A549 (cell line): ENCODE measurements at regions not wholly inside any gene's neighbourhood (a gene's known extent, or its start where the extent isn't known, plus 50 kb on each side); places are given as distances from the start of the nearest gene placed in this dataset.
"Not testable (repeated sequence)": the region's sequence is repeated elsewhere in the genome, so short reads cannot be mapped to it uniquely, and the experiment has no call there.

ENCODE experiments used
- ATAC-seq, 2 experiments: fragments of 200-7000 bp in 1 of 2; fragments of >200 bp in 1 of 2; cut with Nextera tagmentation in 1 of 2; cut with Tn5 transposase in 1 of 2; 3 replicates each; pipeline versions ENCODE4 v1.8.0 to v1.9.1; 2018 to 2020; ENCODE audit warnings: mild to moderate bottlenecking in 1 of 2, moderate library complexity in 1 of 2
- CTCF ChIA-PET: fragments of 300-600 bp; sonication (Branson Sonifier 250); formaldehyde crosslinking; extraction: SDS; loops from one replicate; lab custom pipeline; 2021; ENCODE audit warnings: antibody characterized with exemption, inconsistent platforms; lab: Yijun Ruan, JAX
- POLR2A ChIA-PET: fragments of 350-600 bp; formaldehyde crosslinking; extraction: SDS; loops from one replicate; lab custom pipeline; 2021; ENCODE audit warnings: antibody characterized with exemption, inconsistent platforms; lab: Yijun Ruan, JAX
- DNase-seq, 2 experiments: peaks; one replicate each; pipeline versions ENCODE4 v3.0.0 to v3.0.0-alpha.2; 2011 to 2016; ENCODE audit warnings: low read depth in 1 of 2, low spot score in 1 of 2
- FAIRE-seq: peaks from 2 replicates; lab custom pipeline; 2011; peaks lifted over from hg19 to GRCh38; lab: Jason Lieb, UNC
- H3K27ac ChIP-seq, 2 experiments: fragments of >200 bp; sonication (Bioruptor Twin); formaldehyde crosslinking; 3 replicates each; pipeline ENCODE4 v1.5.1; 2016 to 2017
- H3K4me1 ChIP-seq: fragments of >200 bp; sonication (Bioruptor Twin); formaldehyde crosslinking; 3 replicates; pipeline ENCODE4 v1.6.1; 2016
- H3K4me2 ChIP-seq: fragments of >200 bp; sonication (Bioruptor Twin); formaldehyde crosslinking; 3 replicates; pipeline ENCODE4 v1.6.1; 2016
- H3K4me3 ChIP-seq: fragments of >200 bp; sonication (Bioruptor Twin); formaldehyde crosslinking; 3 replicates; pipeline ENCODE4 v1.5.1; 2016
- H3K9me3 ChIP-seq: fragments of >200 bp; sonication (Bioruptor Twin); formaldehyde crosslinking; 3 replicates; pipeline ENCODE4 v1.6.1; 2016
- CBX2 ChIP-seq: fragments of 200-600 bp; sonication (generic); IDR thresholded peaks from 2 replicates; pipeline ENCODE4 v1.6.1; 2016; ENCODE audit warnings: low read depth, mild to moderate bottlenecking, borderline replicate concordance
- EHF ChIP-seq: fragments of 250-450 bp; sonication (Bioruptor Pico); IDR thresholded peaks from 2 replicates; pipeline ENCODE4 v1.5.0; 2020; ENCODE audit warnings: mild to moderate bottlenecking
- EP300 ChIP-seq, 2 experiments: fragments of >200 bp; sonication (Bioruptor Twin); formaldehyde crosslinking; IDR thresholded peaks; 2 replicates in 1 of 2; 3 replicates in 1 of 2; pipeline ENCODE4 v1.6.1; 2016 to 2017
- ESRRA ChIP-seq: fragments of 150-350 bp; IDR thresholded peaks from 2 replicates; pipeline ENCODE4 v1.6.1; 2014; ENCODE audit warnings: mild to moderate bottlenecking, low read length, borderline replicate concordance
- FOSL2 ChIP-seq, 2 experiments: fragments of 450-650 bp in 1 of 2; fragments of >200 bp in 1 of 2; sonication (Bioruptor Twin) in 1 of 2; formaldehyde crosslinking; IDR thresholded peaks; 2 replicates each; pipeline versions ENCODE4 v1.5.0 to v1.6.1; 2016 to 2020; ENCODE audit warnings: mild to moderate bottlenecking in 1 of 2, moderate library complexity in 1 of 2
- HOXB13 ChIP-seq: fragments of 250-450 bp; sonication (Bioruptor Pico); IDR thresholded peaks from 2 replicates; pipeline ENCODE4 v1.5.0; 2020; ENCODE audit warnings: low read depth, mild to moderate bottlenecking, moderate library complexity
- JUN ChIP-seq, 2 experiments: fragments of >200 bp; sonication (Bioruptor Twin); formaldehyde crosslinking; IDR thresholded peaks; 2 replicates in 1 of 2; 3 replicates in 1 of 2; pipeline ENCODE4 v1.6.1; 2016 to 2017
- JUNB ChIP-seq: fragments of >200 bp; sonication (Bioruptor Twin); formaldehyde crosslinking; IDR thresholded peaks from 2 replicates; pipeline ENCODE4 v1.6.1; 2016
- KDM5A ChIP-seq: fragments of 200-600 bp; sonication (generic); IDR thresholded peaks from 2 replicates; pipeline ENCODE4 v1.6.1; 2016; ENCODE audit warnings: antibody characterized with exemption, mild to moderate bottlenecking
- MAZ ChIP-seq: fragments of 150-350 bp; IDR thresholded peaks from 2 replicates; pipeline ENCODE4 v1.6.1; 2014; ENCODE audit warnings: antibody characterized with exemption, low read depth, low read length, borderline replicate concordance
- RCOR1 ChIP-seq: fragments of 150-350 bp; IDR thresholded peaks from 2 replicates; pipeline ENCODE4 v1.6.1; 2014; ENCODE audit warnings: antibody characterized with exemption, low read length, low read depth
- RFX5 ChIP-seq: fragments of 450-650 bp; IDR thresholded peaks from 2 replicates; pipeline ENCODE4 v1.7.1; 2014; ENCODE audit warnings: antibody characterized with exemption, mild to moderate bottlenecking, moderate library complexity
- RNF2 ChIP-seq: fragments of 200-600 bp; sonication (generic); IDR thresholded peaks from 2 replicates; pipeline ENCODE4 v1.6.1; 2016; ENCODE audit warnings: low read depth, mild to moderate bottlenecking, antibody characterized with exemption, moderate library complexity, borderline replicate concordance
- ZC3H11A ChIP-seq: fragments of 450-650 bp; IDR thresholded peaks from 2 replicates; pipeline ENCODE4 v1.6.1; 2014; ENCODE audit warnings: antibody characterized with exemption, mild to moderate bottlenecking
- ZNF302 ChIP-seq: fragments of 250-450 bp; sonication (Bioruptor Pico); IDR thresholded peaks from 2 replicates; pipeline ENCODE4 v1.9.0; 2021; ENCODE audit warnings: inconsistent platforms, mild to moderate bottlenecking, moderate library complexity
- WGBS: methylation state at CpG from one replicate; pipeline ENCODE4 v1.1.6; 2017; ENCODE audit errors: missing lambda C conversion rate; 5-methylcytosine and 5-hydroxymethylcytosine counted together
- TF ChIP-seq, protein P1 (sequence below): fragments of 250-450 bp; sonication (Bioruptor Pico); IDR thresholded peaks from 2 replicates; pipeline ENCODE4 v1.5.0; 2021; ENCODE audit warnings: mild to moderate bottlenecking, moderate library complexity, borderline replicate concordance
- TF ChIP-seq, protein P2 (sequence below): IDR thresholded peaks from 2 replicates; pipeline ENCODE4 v1.6.1; 2012; ENCODE audit warnings: low read depth, borderline replicate concordance
- TF ChIP-seq, protein P3 (sequence below): fragments of 450-650 bp; IDR thresholded peaks from 2 replicates; pipeline ENCODE4 v1.6.1; 2014; ENCODE audit warnings: antibody characterized with exemption
- TF ChIP-seq, protein P4 (sequence below): IDR thresholded peaks from 2 replicates; pipeline ENCODE4 v1.6.1; 2012
- TF ChIP-seq, protein P5 (sequence below): fragments of >200 bp; sonication (Bioruptor Twin); formaldehyde crosslinking; IDR thresholded peaks from 2 replicates; pipeline ENCODE4 v1.6.1; 2016

DNA sequence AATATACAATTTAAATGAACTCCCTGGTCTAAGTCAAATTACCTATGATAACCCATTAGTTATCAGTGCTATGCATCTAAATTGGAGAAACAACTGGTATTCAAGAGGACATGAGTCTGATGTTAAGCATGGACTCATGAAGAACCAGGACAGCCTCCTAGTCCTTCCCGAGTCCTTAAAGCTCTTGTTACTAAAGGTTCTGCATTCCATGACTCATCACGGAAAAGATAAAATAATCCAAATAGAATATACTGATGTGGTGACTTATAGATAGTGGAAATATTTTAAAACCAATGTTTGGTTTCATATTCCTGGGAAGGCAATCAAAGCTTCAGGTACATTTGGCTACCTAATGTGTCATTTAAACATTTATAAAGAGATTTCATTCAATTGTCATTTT lies 117.2 kb upstream of the PMCH start:
- no peak for FAIRE-seq
- TF ChIP-seq EHF (CRISPR knock-in tag) (no peak), FOSL2 (IDR thresholded peaks at IDR 0.05) (no peak), FOSL2 (CRISPR knock-in tag; IDR thresholded peaks at IDR 0.05) (peak; percentile 24; the same call in 1 of the 2 replicates), ESRRA (no peak)
- ChIA-PET POLR2A (no interaction called here), CTCF (no interaction called here)
- no peak overlapping the region for H3K4me3 ChIP-seq
- no peaks in the 10 kb centered on the region for H3K4me1 ChIP-seq
- H3K4me2 ChIP-seq = no peak overlapping the region
- no peaks in the 10 kb centered on the region for H3K9me3 ChIP-seq
- no peak overlapping the region for H3K27ac ChIP-seq
- ATAC-seq = no peak
- DNase-seq = no peak
- WGBS = 28% methylated on average over 2 of the region's 2 CpGs

DNA sequence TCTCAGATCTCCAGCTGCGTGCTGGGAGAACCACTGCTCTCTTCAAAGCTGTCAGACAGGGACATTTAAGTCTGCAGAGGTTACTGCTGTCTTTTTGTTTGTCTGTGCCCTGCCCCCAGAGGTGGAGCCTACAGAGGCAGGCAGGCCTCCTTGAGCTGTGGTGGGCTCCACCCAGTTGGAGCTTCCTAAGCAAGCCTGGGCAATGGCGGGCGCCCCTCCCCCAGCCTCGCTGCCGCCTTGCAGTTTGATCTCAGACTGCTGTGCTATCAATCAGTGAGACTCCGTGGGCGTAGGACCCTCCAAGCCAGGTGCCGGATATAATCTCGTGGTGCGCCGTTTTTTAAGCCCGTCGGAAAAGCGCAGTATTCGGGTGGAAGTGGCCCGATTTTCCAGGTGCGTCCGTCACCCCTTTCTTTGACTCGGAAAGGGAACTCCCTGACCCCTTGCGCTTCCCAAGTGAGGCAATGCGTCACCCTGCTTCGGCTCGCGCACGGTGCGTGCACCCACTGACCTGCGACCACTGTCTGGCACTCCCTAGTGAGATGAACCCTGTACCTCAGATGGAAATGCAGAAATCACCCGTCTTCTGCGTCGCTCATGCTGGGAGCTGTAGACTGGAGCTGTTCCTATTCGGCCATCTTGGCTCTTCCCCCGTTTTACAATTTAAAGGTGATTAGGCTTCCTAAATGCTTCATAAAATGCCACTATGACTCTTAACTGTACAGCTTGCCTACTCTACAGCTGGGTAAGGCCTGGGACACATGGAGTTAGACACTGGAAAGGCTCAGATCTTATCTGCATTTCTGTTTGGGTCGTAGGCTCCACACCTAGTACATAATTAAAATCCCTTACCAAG lies 115.7 kb upstream of the PMCH start:
- POLR2A ChIA-PET, H3K9me3 ChIP-seq, DNase-seq, H3K27ac ChIP-seq, H3K4me1 ChIP-seq, H3K4me3 ChIP-seq, H3K4me2 ChIP-seq, FAIRE-seq, ATAC-seq: not testable (repeated sequence)
- 80% methylated on average over 30 of the region's 33 CpGs for WGBS
- CTCF ChIA-PET = interaction anchor here (0.9 kb wide), 1 partner anchor 316 kb away, joined by 3 read pairs; no protein-coding TSS in a partner anchor

DNA sequence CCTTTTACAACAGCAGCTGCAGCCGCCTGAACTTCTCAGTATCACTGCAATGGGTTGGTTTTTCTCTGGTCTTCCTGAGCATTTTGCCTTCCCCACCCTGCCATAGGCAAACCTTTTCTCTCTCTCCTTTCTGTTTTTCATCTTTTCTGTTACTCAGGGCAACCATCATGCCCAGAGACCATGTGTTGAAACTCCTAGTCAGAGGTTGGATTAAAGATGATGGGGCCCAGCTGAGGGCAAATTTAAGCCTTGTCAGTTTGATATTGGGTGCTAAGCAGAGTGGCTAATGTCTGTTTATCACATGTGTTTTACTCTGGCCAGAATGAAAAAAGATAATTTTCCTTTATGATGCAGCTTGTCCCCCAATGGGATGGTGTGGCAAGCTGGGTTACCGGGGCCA lies 107.9 kb upstream of the PMCH start:
- H3K27ac ChIP-seq = no peak overlapping the region
- FAIRE-seq = no peak
- H3K9me3 ChIP-seq = no peaks in the 10 kb centered on the region
- H3K4me1 ChIP-seq = no peaks in the 10 kb centered on the region
- WGBS = 49% methylated on average over 2 of the region's 2 CpGs
- CTCF ChIA-PET = no interaction called here
- H3K4me3 ChIP-seq = no peak overlapping the region
- no peak for DNase-seq
- H3K4me2 ChIP-seq = no peak overlapping the region
- POLR2A ChIA-PET = no interaction called here
- no peak for ATAC-seq
- TF ChIP-seq CBX2 = no peak
- TF ChIP-seq, protein P1, sequence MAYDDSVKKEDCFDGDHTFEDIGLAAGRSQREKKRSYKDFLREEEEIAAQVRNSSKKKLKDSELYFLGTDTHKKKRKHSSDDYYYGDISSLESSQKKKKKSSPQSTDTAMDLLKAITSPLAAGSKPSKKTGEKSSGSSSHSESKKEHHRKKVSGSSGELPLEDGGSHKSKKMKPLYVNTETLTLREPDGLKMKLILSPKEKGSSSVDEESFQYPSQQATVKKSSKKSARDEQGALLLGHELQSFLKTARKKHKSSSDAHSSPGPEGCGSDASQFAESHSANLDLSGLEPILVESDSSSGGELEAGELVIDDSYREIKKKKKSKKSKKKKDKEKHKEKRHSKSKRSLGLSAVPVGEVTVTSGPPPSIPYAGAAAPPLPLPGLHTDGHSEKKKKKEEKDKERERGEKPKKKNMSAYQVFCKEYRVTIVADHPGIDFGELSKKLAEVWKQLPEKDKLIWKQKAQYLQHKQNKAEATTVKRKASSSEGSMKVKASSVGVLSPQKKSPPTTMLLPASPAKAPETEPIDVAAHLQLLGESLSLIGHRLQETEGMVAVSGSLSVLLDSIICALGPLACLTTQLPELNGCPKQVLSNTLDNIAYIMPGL = no peak
- no peak for TF ChIP-seq RCOR1

DNA sequence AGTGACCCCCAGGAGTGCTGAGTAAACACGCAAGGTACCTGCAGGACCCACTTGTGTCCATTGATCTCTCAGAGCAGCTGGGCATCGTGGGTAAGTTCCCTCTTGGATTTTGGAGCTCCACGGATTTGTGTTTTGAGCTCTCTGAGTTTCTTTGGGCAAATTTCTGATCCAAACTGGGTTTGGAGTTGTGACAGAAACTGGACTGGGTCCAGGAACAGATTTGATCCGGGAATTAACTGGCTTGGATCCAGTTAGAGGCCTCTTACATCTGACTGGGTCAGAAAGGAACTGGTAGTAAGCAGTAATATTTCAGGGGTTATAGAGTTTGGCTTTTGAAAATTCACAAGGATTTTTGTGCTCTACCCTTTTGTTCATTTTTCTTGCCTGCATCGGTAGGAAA lies 107.0 kb upstream of the PMCH start:
- H3K4me3 ChIP-seq, FAIRE-seq, ATAC-seq, POLR2A ChIA-PET, H3K4me2 ChIP-seq, H3K4me1 ChIP-seq, H3K9me3 ChIP-seq, H3K27ac ChIP-seq, DNase-seq: not testable (repeated sequence)
- WGBS = 40% methylated on average over 5 of the region's 5 CpGs
- CTCF ChIA-PET = interaction anchor here (0.6 kb wide), 1 partner anchor 428 kb away, joined by 3 read pairs; no protein-coding TSS in a partner anchor

DNA sequence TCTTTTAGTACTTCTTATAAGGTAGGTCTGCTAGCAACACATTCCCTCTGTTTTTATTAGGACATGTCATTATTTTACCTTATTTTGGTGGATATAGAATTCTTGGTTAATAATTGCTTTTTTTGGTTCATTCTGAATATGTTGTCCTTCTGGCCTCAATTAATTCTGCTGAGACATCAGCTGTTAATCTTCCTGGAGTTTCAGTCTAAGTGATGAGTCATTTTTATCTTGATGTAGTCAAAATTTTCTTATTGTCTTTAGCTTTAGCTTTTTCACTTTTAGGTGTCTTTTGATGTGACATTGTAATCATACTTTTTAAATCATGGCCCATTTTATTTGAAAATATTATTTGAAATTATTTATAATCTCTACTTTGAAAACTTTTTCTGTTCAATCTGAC lies 104.9 kb upstream of the PMCH start:
- Histone ChIP-seq H3K4me1 (0 out of 3 replicates have a peak, but pooled peaks cover 4% of the 10 kb centered on the region), H3K27ac (no peak overlapping the region), H3K4me3 (no peak overlapping the region), H3K4me2 (no peak overlapping the region), H3K9me3 (no peaks in the 10 kb centered on the region)
- FAIRE-seq (no peak), DNase-seq (no peak), ATAC-seq (no peak)
- ChIA-PET CTCF (no interaction called here), POLR2A (no interaction called here)
- TF ChIP-seq JUN (IDR thresholded peaks at IDR 0.05) (no peak), ZC3H11A (no peak), JUNB (no peak), HOXB13 (CRISPR knock-in tag) (no peak), RFX5 (no peak), EHF (CRISPR knock-in tag) (no peak), MAZ (no peak), RCOR1 (no peak), ZNF302 (CRISPR knock-in tag) (no peak), EP300 (IDR thresholded peaks at IDR 0.05) (no peak), RNF2 (no peak), KDM5A (no peak)
- TF ChIP-seq, protein P2, sequence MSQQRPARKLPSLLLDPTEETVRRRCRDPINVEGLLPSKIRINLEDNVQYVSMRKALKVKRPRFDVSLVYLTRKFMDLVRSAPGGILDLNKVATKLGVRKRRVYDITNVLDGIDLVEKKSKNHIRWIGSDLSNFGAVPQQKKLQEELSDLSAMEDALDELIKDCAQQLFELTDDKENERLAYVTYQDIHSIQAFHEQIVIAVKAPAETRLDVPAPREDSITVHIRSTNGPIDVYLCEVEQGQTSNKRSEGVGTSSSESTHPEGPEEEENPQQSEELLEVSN = no peak
- TF ChIP-seq, protein P3, sequence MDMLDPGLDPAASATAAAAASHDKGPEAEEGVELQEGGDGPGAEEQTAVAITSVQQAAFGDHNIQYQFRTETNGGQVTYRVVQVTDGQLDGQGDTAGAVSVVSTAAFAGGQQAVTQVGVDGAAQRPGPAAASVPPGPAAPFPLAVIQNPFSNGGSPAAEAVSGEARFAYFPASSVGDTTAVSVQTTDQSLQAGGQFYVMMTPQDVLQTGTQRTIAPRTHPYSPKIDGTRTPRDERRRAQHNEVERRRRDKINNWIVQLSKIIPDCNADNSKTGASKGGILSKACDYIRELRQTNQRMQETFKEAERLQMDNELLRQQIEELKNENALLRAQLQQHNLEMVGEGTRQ = no peak
- TF ChIP-seq, protein P4, sequence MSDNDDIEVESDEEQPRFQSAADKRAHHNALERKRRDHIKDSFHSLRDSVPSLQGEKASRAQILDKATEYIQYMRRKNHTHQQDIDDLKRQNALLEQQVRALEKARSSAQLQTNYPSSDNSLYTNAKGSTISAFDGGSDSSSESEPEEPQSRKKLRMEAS = no peak
- TF ChIP-seq, protein P5, sequence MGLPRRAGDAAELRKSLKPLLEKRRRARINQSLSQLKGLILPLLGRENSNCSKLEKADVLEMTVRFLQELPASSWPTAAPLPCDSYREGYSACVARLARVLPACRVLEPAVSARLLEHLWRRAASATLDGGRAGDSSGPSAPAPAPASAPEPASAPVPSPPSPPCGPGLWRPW = no peak
